Dedifferentiated amniotic fluid mesenchymal stem cell (primary cell): ENCODE measurements at regions not wholly inside any gene's neighbourhood (a gene's known extent, or its start where the extent isn't known, plus 50 kb on each side); places are given as distances from the start of the nearest gene placed in this dataset.
"Not testable (repeated sequence)": the region's sequence is repeated elsewhere in the genome, so short reads cannot be mapped to it uniquely, and the experiment has no call there.

Source experiments
- DNase-seq: peaks from one replicate; pipeline ENCODE4 v3.0.0-alpha.2; 2016; ENCODE audit errors: extremely low spot score

DNA sequence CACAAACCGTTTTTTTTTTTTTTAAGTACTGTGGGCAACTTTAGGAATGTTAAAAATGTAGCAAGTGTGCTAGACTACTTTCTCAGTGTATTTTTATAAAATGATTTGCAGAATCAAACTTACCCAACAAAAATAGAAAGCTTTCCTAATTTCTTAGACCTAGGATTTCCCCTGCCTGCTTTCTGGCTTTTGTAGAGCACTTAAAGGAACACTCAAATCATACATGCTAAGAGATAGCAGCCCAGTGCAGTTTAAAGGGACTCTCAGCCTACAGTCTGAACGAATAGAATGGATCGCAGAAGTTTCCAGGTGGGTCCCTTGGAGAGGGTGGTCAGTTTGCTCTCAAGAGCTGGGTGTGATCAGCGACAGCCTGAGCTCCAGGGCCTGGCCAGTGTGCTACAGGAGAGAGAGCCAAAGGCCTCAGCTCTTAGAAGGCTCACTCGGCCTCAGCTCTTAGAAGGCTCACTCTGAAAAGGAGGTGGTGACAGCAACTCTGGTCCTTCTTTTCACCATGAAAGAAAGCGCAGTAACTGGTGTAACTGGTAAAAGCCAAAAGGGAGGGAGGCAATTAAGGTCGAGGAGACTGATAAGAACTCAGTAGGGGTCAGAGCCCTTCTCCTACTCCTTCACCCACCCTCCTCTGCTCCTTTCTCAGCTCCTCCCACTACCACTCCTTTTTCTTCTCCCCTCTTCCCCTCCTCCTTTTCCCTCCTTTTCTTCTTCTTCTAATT, 142.4 kb downstream of the ZFP64 start:
- peak; percentile 39 for DNase-seq

DNA sequence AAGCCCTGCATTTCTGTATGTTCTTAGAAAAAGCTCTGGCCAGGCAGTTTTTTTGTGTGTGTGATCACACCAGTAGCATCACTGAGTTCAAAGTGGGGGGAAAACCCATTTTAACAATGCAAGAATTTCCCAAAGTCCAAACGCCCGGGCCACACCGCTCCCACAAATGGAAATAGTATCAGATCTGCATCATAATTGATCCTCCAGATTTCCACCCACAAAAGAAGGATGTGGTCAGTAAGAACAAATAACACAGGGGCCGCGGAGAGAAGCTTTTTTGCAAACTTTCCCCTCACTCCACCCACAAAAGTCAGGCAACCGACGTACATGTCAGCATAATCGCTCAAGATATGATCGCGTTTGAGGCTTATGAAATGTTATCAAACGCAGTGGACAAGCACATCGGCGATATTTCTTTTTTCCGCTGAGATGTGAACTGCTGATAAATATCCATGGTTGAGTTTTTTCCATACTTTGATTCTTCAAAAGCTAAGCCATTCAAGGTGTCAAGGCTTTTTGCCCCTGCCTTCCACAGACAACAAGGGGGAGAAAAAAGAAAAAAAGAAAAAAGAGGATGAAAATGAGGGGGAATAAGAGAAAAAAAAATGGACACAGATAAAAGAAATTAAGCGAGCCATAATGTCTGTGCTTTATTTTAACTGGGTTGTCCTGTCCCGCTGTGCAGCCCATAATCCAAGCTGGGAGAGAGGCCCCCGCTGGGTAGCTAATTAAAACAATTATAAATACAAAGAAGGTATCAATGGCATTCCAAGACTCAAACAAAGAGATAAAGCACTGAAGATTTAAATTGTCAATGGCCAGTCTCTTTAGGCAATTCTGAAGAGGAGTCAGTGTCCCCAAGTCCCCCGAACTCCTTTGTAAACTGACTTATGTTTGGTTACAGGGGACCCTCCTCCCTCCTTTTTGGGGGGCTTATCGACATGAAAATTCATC, 143.5 kb downstream of the ZFP64 start:
- DNase-seq = no peak

GRCh38 chr20:52041966-52042365, 149.6 kb downstream of the ZFP64 start:
- no peak for DNase-seq

- no peak for DNase-seq
Observed at GRCh38 chr20:52039790-52040189, 151.8 kb downstream of the ZFP64 start.

DNA sequence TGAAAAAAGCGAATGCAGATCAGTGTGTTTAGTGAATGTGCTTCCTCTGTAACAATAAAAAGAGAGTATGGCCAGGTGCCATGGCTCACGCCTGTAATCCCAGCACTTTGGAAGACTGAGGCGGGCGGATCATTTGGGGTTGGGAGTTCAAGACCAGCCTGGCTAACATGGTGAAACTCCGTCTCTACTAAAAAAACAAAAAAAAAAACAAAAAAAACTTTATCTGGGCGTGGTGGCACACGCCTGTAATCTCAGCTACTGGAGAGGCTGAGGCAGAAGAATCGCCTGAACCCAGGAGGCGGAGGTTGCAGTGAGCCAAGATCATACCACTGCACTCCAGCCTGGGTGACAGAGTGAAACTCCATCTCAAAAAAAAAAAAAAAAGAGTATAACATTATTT, 152.9 kb downstream of the ZFP64 start:
- DNase-seq = not testable (repeated sequence)

DNA sequence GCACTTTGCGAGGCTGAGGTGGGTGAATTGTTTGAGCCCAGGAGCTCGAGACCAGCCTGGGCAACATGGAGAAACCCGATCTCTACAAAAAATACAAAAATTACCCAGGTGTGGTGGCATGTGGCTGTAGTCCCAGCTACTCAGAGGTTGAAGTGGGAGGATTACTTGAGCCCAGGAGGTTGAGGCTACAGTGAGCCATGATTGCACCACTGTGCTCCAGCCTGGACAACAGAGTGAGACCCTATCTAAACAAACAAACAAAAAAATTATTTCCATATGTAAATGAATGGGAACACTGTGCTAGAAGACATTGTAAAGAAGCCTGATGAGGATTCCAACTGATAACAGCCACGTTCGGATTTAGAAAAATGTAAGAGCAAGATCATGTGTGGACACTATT, 154.2 kb downstream of the ZFP64 start:
- DNase-seq = no peak

DNA sequence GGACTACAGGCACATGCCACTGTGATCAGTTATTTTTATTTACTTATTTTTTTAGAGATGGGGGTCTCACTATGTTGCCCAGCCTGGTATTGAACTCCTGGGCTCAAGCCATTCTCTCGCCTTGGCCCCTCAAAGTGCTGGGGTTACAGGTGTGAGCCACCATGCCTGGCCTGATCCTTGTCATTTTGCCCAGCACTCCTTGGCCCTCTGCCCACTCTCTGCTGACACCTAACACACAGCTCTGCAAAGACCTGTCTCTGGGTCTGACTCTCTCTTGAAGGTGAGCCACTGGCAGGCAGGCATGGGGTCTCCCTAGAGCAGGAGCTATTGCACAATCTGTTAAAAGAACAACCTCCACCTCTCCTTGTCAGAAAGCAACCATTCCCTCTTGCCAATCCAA, 155.6 kb downstream of the ZFP64 start:
- DNase-seq = no peak

GRCh38 chr20:52035498-52035897, 156.1 kb downstream of the ZFP64 start:
- DNase-seq = no peak

GRCh38 chr20:52034581-52034980, 157.0 kb downstream of the ZFP64 start:
- DNase-seq = no peak

GRCh38 chr20:52033313-52033712, 158.3 kb downstream of the ZFP64 start:
- DNase-seq = no peak

DNA sequence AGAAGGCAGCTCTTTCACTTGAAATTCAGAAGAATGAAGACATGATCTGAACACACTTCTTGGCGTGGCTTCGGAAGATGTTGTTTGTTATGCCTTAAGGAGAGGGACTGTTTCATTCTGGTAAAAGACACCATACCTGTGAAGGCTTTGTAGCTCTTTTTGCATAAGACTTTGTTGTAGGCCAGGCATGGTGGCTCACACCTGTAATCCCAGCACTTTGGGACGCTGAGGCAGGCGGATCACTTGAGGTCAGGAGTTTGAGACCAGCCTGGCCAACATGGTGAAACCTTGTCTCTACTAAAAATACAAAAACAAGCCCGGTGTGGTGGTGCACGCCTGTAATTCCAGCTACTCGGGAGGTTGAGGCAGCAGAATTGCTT, 159.3 kb downstream of the ZFP64 start:
- not testable (repeated sequence) for DNase-seq

DNA sequence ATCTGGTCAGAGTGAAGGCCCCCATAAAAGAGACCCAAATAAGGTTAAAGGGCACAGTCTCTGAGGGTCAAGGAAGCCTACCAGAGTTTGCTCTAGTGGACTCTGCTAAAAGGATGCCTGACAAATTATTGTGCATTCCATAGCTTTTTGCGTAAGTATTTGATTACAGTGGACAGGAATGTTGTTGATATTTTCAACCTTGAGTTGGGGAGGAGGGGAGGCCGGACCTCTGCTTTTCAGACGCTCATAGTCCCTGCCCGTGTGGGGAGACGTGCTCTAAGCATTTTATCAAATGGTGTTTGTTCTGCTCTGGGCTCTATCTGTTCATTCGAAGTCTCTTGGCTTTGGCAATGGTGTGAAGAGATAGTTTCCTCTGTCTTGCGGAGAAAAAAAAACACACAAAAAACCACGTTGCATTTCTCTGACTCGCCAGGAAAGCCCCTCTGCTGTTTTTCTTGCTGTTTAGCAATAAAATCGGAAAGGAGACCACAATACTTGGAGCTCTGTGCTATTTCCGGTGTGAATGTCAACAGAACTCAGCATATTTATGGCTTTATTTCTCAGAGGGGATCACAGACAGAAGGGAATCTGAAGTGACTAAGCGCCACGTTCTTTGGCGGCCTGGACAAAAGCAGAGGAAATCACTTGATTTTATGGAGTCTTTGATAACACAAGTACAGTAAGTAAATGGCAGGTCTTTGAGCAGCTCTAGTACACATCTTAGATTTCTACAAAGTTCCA, 159.8 kb downstream of the ZFP64 start:
- DNase-seq = peak; percentile 67

DNA sequence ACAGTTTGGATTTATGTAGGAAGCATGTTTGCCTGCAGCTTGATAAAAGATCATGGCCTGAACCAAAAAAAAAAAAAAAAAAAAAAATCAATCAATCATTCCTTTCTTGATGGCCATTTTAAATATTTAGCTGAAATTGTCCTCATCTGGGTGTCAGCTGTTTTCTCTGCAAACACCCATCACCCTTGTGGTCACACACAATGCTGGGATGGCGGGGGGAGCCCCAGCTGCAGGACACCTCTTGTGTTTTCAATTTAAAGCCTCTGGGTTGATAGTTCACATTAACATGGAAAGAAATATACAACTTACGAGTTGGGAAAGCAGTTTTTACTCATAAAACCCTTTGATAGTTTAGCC, 160.4 kb downstream of the ZFP64 start:
- DNase-seq = no peak

DNA sequence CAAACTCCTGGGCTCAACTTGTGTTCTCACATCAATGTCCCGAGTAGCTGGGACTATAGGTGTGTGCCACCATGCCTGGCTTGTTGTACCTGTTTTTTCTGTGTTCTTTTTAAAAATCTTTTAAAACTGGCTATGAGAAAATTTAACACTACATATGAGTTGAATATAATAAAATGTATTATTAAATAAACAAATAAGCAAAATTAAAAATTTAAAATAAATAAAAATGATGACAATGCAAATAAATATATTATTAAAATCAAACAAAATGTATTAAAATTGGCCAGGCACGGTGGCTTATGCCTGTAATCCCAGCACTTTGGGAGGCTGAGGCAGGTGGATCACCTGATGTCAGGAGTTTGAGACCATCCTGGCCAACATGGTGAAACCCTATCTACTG, 162.4 kb downstream of the ZFP64 start:
- not testable (repeated sequence) for DNase-seq

- DNase-seq = no peak
Observed at GRCh38 chr20:52025938-52026337, 165.6 kb downstream of the ZFP64 start.

GRCh38 chr20:52019313-52019712, 172.3 kb downstream of the ZFP64 start:
- no peak for DNase-seq

DNA sequence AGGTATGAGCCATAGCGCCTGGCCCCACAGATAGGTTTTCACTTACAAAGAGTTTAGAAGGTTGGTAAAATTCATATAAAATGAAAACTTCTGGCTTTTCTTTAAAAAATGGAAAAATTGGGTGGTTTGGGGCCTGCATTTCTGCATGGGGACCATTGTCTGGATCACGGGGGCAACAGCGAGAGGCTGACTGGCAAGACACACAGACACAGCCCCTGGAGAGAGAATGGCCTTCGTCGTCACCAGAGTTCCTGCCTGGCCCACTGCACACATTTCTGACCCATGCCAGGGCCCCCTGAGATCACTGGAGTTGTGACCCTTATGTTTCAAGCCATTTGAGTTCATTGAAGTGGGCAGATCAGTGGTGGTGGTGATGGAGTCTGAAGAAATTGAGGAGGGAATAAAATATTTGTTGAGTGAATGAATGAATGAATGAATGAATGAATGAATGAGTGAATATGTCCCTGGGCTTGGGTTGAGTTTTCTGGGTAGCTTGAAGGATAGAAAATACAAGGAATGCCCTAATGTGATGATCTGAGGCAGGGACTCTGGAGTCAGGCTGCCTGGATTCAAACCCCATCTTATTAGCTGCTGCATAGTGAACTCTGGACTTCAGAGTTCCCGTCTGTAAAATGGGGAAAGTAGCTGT, 173.8 kb downstream of the ZFP64 start:
- no peak for DNase-seq

- DNase-seq = no peak
Observed at GRCh38 chr20:52016022-52016421, 175.6 kb downstream of the ZFP64 start.

DNA sequence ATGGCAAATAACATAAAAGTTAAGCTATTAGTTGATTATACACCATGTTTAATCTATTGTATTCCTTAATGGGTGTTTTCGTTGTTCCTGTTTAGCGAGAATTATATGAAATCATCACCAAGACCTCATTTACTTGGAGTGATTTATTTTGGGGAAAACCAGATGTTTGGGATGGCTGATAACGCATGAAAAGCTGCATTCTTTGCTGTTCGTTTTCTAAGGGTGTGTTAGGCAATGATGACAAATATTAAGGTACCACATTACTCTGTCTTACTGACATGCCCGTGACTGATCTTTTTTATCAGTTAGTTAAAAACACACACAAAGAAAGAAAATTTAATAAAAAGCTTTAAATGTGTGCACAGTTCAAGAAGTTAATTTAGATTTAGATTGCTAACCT, 176.4 kb downstream of the ZFP64 start:
- DNase-seq = no peak

GRCh38 chr20:52012079-52012478, 179.5 kb downstream of the ZFP64 start:
- no peak for DNase-seq

DNA sequence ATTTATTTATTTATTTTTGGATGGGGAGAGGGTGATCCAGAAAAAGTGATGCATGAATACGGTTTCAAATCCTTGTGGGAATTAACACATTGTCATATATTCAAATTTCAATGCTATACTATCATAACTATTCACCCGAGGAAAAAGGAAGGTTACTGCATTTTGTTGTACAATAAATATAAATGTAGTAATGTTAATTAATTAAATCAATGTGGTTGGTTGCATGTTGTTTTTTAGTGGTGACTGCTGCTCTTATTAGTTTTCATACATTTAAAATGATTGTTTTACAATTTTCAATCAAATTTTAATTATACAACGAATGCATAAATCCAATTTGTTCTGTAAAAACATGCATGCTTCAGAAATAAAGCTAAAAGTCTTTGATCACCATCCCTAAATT, 180.5 kb downstream of the ZFP64 start:
- DNase-seq = no peak

- DNase-seq = no peak
Observed at GRCh38 chr20:52010541-52010940, 181.0 kb downstream of the ZFP64 start.
